ENCODE measurements at regions not wholly inside any gene's neighbourhood (a gene's known extent, or its start where the extent isn't known, plus 50 kb on each side); places are given as distances from the start of the nearest gene placed in this dataset.
"Not testable (repeated sequence)": the region's sequence is repeated elsewhere in the genome, so short reads cannot be mapped to it uniquely, and the experiment has no call there.

- intact Hi-C loops (cut with DNase I); DNase-seq: not testable (repeated sequence)
Observed at GRCh38 chr7:68728720-68729119, 869.6 kb upstream of the AUTS2 start.

DNA sequence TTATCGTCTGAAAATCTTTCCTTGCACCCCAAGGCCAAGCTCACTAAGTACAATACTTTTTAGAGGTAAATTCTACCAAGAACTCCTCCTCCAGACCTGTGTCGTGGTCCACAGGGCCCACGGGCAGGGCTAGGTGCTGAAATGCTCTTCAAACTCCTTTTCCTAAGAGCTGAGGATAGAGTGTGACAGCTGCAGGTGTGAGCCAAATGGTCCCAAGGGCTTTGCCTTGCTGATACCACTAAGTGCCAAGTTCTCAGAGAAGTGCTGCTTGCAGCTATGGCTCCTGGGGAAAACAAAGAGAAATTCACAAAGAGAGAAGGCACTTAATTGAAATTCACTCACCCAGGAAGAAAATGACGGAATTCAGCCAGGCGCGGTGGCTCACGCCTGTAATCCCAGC is 868.9 kb upstream of the AUTS2 start:
- no peak for DNase-seq
- intact Hi-C loops (cut with DNase I): no loop called here

DNA sequence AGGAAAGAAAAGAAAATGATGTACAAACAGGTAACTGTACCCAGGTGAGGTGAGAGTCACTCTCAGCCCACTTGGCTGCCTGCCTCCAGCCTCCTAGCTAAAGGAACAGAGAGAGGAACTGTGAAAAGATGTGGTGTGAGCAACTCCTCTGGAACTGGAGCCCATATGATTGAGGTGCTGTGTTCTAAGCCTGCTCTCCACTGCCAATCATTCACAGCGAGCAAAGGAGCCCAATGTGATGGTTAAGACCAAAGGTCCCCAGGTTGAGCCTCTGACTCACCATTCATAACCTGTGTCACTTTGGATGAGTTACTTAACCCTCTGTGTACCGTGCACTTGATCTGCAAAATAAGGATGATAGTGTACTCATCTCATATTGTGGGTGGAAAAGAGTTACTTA is 868.1 kb upstream of the AUTS2 start:
- no peak for DNase-seq
- intact Hi-C loops (cut with DNase I): no loop called here

DNA sequence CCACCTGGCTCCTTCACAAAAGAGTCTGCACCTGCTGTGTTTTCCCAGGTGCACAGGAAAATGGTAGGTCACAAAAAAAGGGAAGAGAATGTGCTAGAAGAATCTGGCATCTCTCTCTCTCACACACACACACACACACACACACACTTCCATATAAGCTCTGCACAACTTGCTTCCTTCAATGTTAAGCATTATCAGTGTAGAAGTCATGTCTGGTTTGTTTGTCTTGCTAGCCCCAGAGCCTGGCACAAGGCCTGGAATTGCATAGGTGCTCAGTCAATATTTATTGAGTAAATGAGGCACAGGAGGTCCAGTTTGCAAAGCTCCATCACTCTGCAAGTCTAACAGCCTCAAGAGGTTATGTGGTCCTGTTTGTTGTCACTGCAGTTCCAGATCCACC is 867.3 kb upstream of the AUTS2 start:
- no peak for DNase-seq
- intact Hi-C loops (cut with DNase I): no loop called here

DNA sequence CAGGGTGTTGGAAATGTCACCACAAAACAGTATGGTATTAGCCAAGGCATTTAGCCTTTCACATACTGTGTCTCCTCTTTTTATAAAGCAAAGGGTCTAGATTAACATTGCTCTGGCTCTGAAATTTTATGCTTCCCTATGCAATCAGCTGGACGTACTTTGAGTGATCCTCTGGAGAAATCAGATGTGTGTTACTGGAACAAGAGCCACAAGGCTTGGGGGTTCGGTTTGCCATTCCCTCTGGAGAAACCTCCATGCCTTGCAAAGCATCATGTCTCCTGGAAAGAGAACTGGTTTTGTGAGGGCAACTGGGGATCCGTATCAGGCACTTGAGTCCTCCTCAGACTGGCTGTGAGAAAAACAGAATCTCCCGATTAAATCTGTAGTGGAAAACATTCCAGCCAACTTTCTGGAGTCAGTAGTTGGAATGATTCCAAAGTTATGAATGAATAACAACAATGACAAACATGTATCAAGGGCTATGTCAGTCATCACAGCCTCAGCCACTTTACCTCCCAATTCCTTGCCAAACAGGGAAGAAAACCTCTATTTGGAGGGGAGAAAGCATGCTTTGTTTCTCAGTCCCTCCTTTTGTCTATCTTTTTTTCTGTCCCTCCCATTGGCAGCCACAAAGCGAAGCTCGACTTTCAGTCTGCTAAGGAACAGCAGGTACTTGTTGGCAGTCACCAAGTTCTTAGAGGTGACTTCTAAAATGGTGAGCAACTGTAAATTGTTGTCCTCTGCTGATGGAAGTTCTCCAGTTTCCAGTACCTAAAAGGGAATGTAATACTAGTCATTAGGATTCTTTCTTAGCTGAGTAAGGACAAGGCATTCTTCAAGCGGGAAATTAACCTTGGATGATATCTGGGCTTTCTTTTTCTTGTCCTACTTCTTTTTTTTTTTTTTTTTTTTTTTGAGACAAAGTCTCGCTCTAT is 864.8 kb upstream of the AUTS2 start:
- no peak for DNase-seq
- intact Hi-C loops (cut with DNase I): no loop called here

- intact Hi-C loops (cut with DNase I): no loop called here
- no peak for DNase-seq
Observed at GRCh38 chr7:68734431-68734830, 863.8 kb upstream of the AUTS2 start.

DNA sequence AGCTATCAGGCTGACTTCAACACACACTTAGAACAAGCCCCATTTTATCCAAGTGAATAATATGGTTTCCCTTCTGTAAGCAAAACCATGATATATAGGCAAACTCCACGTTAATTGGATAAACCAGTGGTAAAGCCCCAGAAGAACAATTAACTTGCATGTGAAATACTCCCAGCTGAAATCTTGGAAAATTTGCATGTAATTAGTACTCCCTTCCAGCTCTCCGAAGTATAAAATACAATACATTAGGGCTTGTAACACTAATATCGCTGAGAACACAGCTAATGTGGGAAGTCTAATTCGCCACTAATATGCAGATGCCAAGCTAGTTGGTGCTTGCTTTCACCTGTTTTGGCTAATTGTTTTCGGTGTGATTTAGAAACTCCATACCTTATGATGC is 859.0 kb upstream of the AUTS2 start:
- intact Hi-C loops (cut with DNase I): no loop called here
- no peak for DNase-seq

GRCh38 chr7:68744036-68744435 is 854.2 kb upstream of the AUTS2 start:
- DNase-seq: no peak
- intact Hi-C loops (cut with DNase I): no loop called here

- peak in 2 of 10 donors; percentile 13 to 14 for DNase-seq
- intact Hi-C loops (cut with DNase I): no loop called here
Observed at GRCh38 chr7:68748934-68749900, 849.1 kb upstream of the AUTS2 start.

DNA sequence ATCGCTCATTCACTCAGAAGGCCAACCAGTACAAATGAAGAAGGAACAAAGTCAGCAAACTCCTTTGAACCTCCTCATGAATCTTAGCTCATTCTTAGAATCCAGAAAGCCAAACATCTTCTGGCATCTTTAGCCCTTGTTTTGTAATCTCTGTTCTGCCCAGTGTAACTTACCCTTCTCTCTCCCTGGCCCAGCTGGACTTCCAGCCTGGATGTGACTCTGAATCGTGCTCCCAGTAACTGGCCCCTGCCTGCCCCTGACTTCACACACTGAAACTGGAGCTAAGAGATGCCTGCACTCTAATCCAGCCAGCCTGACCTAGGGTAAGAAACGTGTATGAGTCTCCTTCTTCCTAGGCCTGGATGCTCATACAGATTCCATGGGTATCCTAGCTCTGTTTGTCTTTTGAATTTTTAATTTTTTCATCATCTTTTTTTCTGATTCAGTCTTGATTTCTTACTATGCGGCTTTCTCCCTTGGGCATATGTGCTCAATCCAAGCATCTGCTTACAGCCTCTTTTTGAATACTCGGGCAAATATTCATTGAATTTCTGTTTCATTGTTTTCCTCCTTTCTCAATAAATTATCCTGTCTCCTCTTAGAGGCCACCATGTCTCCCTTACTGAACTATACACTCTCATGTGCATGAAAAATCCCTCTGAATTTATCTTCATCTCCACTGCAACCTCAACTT is 845.6 kb upstream of the AUTS2 start:
- intact Hi-C loops (cut with DNase I): no loop called here

DNA sequence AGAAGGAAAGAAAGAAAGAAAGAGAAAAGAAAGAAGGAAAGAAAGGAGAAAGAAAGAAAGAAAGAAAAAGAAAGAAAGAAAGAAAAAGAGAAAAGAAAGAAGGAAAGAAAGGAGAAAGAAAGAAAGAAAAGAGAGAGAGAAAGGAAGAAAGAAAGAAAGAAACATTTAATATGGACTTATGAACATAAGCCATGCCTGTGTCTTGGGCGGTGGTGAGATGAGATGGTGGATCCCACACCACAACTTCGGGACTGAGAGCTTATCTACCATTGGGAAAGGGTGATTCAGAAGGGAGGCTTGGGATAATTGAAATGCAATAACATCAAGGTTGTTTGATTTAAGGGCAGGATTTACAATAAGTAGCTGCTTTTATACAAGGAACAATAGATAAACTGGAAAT is 843.9 kb upstream of the AUTS2 start:
- intact Hi-C loops (cut with DNase I): no loop called here
- DNase-seq: no peak

More for the DNA sequence above, 845.6 kb upstream of the AUTS2 start:
- no peak for DNase-seq

GRCh38 chr7:68756986-68757495 is 841.2 kb upstream of the AUTS2 start:
- intact Hi-C loops (cut with DNase I): no loop called here

GRCh38 chr7:68760556-68760955 is 837.7 kb upstream of the AUTS2 start:
- no peak for DNase-seq
- intact Hi-C loops (cut with DNase I): no loop called here

More at GRCh38 chr7:68756986-68757495, 841.2 kb upstream of the AUTS2 start:
- no peak for DNase-seq

- intact Hi-C loops (cut with DNase I): no loop called here
- DNase-seq: no peak
Observed at GRCh38 chr7:68767462-68767861, 830.8 kb upstream of the AUTS2 start.

DNA sequence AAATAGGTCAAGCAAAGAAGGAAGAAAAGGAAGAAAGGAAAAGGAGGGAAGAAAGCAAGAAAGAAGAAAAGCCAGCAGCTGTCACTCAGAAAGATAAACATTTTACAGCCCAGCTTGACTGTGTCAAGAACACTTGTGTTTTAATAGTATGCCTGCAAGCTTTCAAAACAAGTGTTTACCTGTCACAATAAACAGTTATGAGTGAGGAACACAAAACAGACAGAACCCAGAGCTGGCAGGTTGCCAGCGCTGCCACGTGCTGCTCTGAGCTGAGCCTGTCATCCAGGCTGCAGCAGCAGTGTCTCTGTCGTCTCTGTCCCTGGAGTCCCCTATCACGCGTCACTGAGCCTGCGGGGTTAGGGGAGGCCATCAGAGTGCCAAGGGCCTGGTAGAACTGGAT is 827.6 kb upstream of the AUTS2 start:
- DNase-seq: peak in 4 of 10 donors; percentile 7 to 35 (median 14)
- intact Hi-C loops (cut with DNase I): no loop called here

DNA sequence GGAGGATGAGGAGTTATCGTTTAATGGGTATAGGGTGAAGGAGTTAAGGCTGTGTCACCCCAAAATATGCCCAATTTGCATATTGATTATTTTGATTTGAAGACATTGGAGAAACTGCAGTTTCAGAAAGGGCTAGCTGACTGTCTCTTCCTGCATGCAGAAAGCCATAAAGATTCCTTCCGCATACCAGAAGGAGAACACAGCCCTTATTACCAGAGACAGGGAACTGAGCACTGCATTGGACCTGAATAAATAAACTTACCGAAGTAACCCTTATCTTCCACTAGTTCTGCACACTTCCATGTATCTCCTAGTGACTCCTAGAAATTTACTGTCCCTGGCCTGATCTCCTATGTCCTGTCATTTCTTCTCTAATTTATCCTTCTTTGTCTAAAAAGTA is 821.9 kb upstream of the AUTS2 start:
- no peak for DNase-seq
- intact Hi-C loops (cut with DNase I): no loop called here

DNA sequence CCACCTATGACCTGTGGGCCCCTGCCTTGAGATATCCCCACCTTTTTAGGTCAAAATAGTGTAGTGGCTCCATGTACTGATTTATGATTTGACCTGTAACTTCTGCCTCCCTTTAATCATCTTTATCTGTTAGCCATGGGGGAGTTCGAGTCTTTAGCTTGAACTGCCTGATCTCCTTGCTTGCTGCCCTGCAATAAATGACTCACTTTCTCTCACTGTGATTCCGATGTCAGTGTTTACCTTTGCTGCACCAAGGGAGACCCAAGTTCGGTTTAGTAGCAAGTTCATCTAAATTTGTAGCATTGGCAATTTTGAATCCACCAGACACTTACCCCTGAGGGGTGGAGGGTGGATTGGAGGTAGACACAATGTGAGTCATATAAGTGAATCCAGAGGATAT is 814.6 kb upstream of the AUTS2 start:
- no peak for DNase-seq
- intact Hi-C loops (cut with DNase I): no loop called here

DNA sequence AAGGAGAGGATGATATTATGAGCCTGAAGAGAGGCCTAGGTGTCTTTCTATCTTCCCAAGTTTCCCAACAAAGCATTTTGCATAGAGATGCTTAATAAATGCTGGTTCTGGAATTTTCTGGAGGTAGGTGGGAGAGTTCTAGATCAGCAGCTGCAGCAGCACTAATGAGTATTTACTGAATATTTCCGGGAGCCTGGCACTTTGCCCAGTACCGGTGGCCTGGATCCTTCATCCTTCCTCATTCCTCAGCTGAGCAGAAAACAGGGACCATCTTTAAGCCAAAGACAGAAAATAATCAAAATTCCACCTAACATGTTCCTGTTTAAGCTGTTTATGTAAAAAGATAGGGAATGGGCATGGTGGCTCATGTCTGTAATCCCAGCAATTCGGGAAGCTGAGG is 813.2 kb upstream of the AUTS2 start:
- DNase-seq: no peak
- intact Hi-C loops (cut with DNase I): no loop called here

- intact Hi-C loops (cut with DNase I): no loop called here
- DNase-seq: no peak
Observed at GRCh38 chr7:68787566-68787965, 810.7 kb upstream of the AUTS2 start.

GRCh38 chr7:68788529-68788928 is 809.7 kb upstream of the AUTS2 start:
- intact Hi-C loops (cut with DNase I); DNase-seq: not testable (repeated sequence)
